MCF 10A (cell line): ENCODE measurements at regions not wholly inside any gene's neighbourhood (a gene's known extent, or its start where the extent isn't known, plus 50 kb on each side); places are given as distances from the start of the nearest gene placed in this dataset.

Experiments
- BruUV-seq: library from RNA; stranded (reverse); fragments of 400-500 nt; replicated peaks from 2 replicates; lab custom pipeline; 2021; lab: Mats Ljungman, UMichigan
- CTCF ChIA-PET: fragments of 300-600 bp; sonication (Branson Sonifier 250); formaldehyde crosslinking; extraction: SDS; loops from one replicate; lab custom pipeline; 2021; ENCODE audit warnings: antibody characterized with exemption, inconsistent platforms; lab: Yijun Ruan, JAX
- POLR2A ChIA-PET: fragments of 300-600, 350-650 bp; sonication (Branson Sonifier 250); formaldehyde crosslinking; extraction: SDS; loops from one replicate; lab custom pipeline; 2020; ENCODE audit warnings: antibody characterized with exemption, inconsistent platforms; lab: Yijun Ruan, JAX
- DNase-seq: peaks from one replicate; pipeline ENCODE4 v3.0.0-alpha.2; 2018; ENCODE audit not compliant: unreplicated experiment
- H3K27ac Mint-ChIP-seq: one replicate; pipeline ENCODE4 v1.8.0; 2022; ENCODE audit warnings: mild to moderate bottlenecking, low read depth, mixed read lengths; ENCODE audit not compliant: unreplicated experiment
- H3K27me3 Mint-ChIP-seq: one replicate; pipeline ENCODE4 v1.8.0; 2022; ENCODE audit warnings: mixed read lengths; ENCODE audit not compliant: insufficient read depth, unreplicated experiment
- H3K36me3 Mint-ChIP-seq: one replicate; pipeline ENCODE4 v1.8.0; 2022; ENCODE audit warnings: mild to moderate bottlenecking, moderate library complexity, mixed read lengths; ENCODE audit not compliant: insufficient read depth, unreplicated experiment
- H3K4me1 Mint-ChIP-seq: one replicate; pipeline ENCODE4 v1.8.0; 2022; ENCODE audit warnings: mixed read lengths; ENCODE audit not compliant: insufficient read depth, unreplicated experiment
- H3K4me3 Mint-ChIP-seq: one replicate; pipeline ENCODE4 v1.8.0; 2022; ENCODE audit warnings: mild to moderate bottlenecking, moderate library complexity, mixed read lengths; ENCODE audit not compliant: unreplicated experiment
- H3K9me3 Mint-ChIP-seq: one replicate; pipeline ENCODE4 v1.8.0; 2022; ENCODE audit warnings: mixed read lengths; ENCODE audit not compliant: unreplicated experiment
- intact Hi-C: fragments of 100-400 bp; cut with micrococcal nuclease; formaldehyde crosslinking; loops from 2 replicates; pipeline ENCODE4 v1.14.1; 2022
- TF ChIP-seq, protein P1 (sequence below): fragments of 200-600 bp; IDR thresholded peaks from one replicate; pipeline ENCODE4 v1.8.0; 2022; ENCODE audit warnings: antibody characterized with exemption, mild to moderate bottlenecking; ENCODE audit not compliant: unreplicated experiment

DNA sequence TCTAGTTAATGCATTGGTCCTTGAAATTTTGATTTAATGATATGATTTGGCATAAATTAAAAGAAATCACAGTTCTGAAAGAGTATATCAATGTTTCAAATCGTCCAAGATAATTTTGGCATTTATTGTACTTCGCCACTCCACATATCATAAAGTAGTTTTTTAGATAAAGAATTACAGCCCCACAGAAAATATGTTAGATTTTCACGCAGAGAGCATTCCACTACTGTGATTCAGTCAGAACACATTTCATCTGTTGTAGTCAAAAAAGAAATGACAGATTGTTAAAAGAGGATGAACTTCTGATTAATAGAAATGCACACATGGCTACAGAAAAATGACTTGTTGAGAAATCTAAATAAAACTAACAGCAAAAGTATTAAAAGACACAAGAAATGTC, 1063.5 kb upstream of the LRRN3 start:
- H3K27me3 Mint-ChIP-seq, result no peaks in the 10 kb centered on the region
- no peak for DNase-seq
- H3K36me3 Mint-ChIP-seq, result no peaks in the 10 kb centered on the region
- intact Hi-C loops, result no loop called here
- POLR2A ChIA-PET, result no interaction called here
- CTCF ChIA-PET, result no interaction called here
- no peaks in the 10 kb centered on the region for H3K9me3 Mint-ChIP-seq
- no peak overlapping the region for H3K27ac Mint-ChIP-seq
- no peak overlapping the region for H3K4me3 Mint-ChIP-seq
- BruUV-seq, result no TSS peak
- TF ChIP-seq, protein P1, sequence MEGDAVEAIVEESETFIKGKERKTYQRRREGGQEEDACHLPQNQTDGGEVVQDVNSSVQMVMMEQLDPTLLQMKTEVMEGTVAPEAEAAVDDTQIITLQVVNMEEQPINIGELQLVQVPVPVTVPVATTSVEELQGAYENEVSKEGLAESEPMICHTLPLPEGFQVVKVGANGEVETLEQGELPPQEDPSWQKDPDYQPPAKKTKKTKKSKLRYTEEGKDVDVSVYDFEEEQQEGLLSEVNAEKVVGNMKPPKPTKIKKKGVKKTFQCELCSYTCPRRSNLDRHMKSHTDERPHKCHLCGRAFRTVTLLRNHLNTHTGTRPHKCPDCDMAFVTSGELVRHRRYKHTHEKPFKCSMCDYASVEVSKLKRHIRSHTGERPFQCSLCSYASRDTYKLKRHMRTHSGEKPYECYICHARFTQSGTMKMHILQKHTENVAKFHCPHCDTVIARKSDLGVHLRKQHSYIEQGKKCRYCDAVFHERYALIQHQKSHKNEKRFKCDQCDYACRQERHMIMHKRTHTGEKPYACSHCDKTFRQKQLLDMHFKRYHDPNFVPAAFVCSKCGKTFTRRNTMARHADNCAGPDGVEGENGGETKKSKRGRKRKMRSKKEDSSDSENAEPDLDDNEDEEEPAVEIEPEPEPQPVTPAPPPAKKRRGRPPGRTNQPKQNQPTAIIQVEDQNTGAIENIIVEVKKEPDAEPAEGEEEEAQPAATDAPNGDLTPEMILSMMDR, result no peak
- H3K4me1 Mint-ChIP-seq, result no peaks in the 10 kb centered on the region

DNA sequence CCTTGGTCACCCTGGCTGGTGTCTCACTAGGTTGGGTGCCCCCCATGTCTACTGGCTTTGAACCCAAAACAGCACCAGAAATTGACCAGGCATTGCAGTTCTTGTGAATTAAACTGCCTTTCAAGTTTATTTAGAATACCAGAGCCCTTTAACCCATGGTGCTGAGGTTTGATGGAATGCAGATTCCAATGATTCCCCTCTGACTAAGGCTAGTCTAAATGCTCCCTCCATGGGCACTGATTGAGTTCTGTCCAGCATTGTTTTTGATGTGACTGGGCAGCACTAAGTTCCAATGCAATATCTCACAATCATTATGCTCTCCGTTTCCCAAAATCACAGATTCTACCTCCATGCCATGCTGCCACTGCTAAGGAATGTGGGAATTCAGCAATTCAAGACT, 1047.4 kb upstream of the LRRN3 start:
- intact Hi-C loops, result no loop called here
- Mint-ChIP-seq H3K27ac (no peak overlapping the region), H3K9me3 (peaks cover 7% of the 10 kb centered on the region), H3K36me3 (peaks cover 5% of the 10 kb centered on the region), H3K4me1 (no peaks in the 10 kb centered on the region), H3K27me3 (no peaks in the 10 kb centered on the region), H3K4me3 (no peak overlapping the region)
- ChIA-PET CTCF (no interaction called here), POLR2A (no interaction called here)
- no TSS peak for BruUV-seq
- no peak for DNase-seq
- TF ChIP-seq, protein P1, result no peak

DNA sequence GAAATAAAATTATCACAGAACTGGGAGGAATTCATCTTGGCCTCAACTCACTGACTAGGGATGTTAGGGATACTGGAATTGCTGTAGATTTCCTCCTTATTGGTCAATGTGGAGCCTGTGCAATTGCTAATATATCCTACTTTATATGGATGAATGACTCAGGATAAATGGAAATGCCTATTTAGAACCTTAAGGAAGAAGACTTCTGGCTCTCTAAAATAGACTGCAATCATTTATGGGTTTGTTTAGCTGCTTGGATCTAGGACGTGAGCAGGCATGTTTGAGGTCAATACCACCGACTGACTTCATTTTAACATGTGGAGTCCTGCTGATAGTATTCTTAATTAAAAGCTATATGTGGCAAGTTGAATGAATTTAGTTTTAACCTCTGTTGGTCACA, 1040.1 kb upstream of the LRRN3 start:
- CTCF ChIA-PET, result no interaction called here
- Mint-ChIP-seq H3K27ac (no peak overlapping the region), H3K36me3 (no peaks in the 10 kb centered on the region)

DNA sequence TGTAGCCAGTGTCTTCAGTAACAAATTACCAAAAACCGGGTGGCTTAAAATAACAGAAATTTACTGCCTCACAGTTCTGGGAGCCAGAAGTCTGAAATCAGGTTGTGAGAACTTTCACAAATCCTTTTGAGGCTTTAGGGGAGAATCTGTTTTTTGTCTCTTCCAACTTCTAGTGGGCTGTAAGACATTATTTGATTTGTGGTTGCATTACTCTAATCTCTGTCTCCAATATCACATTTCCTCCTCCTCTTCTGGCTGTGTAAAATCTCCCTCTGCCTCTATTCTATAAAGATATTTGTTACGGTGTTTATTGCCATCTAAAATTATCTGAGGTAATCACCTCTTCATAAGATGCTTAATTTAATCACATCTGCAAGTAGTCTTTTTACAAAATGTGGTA, 1039.6 kb upstream of the LRRN3 start:
- H3K9me3 Mint-ChIP-seq, result no peaks in the 10 kb centered on the region
- no peak overlapping the region for H3K4me3 Mint-ChIP-seq
- H3K27ac Mint-ChIP-seq, result no peak overlapping the region
- ChIA-PET POLR2A (no interaction called here), CTCF (no interaction called here)
- H3K36me3 Mint-ChIP-seq, result no peaks in the 10 kb centered on the region
- intact Hi-C loops, result no loop called here
- peaks cover 4% of the 10 kb centered on the region for H3K4me1 Mint-ChIP-seq
- H3K27me3 Mint-ChIP-seq, result no peaks in the 10 kb centered on the region
- no TSS peak for BruUV-seq
- TF ChIP-seq, protein P1, result no peak
- no peak for DNase-seq

More for the DNA sequence above, 1040.1 kb upstream of the LRRN3 start:
- TF ChIP-seq, protein P1, result no peak
- H3K9me3 Mint-ChIP-seq, result no peaks in the 10 kb centered on the region
- no peaks in the 10 kb centered on the region for H3K27me3 Mint-ChIP-seq
- peaks cover 4% of the 10 kb centered on the region for H3K4me1 Mint-ChIP-seq
- DNase-seq, result no peak
- no TSS peak for BruUV-seq
- POLR2A ChIA-PET, result no interaction called here
- H3K4me3 Mint-ChIP-seq, result no peak overlapping the region
- intact Hi-C loops, result no loop called here
